Stimulated activated CD4-positive, alpha-beta T cell treated with anti-CD3 and anti-CD28 coated beads, Interleukin-2, amount 100 ng/mL, for 24 hours (primary cell): ENCODE measurements at regions not wholly inside any gene's neighbourhood (a gene's known extent, or its start where the extent isn't known, plus 50 kb on each side); places are given as distances from the start of the nearest gene placed in this dataset.

Experiments used
- DNase-seq, 2 donors: peaks; one replicate each; pipeline ENCODE4 v3.0.0-alpha.2; 2020

DNA sequence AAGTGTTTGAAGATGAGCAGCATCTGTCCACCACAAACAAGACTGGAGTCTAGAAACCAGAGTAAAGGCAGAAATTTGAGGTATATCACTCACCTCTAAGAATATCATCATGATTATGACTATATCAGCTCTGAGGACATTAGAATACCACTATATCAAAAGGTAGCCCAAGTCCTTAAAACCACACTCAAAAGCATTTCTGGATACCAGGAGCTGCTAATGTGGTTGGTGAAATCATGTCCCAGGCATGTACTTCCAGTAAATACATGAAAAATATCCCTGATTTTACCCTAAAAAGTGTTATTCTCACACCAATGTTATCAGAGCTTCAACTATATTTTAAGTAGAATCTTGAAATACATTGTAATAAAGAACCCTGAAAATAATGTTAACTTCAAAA lies 136.3 kb upstream of the SMAD1 start:
- no peak for DNase-seq

DNA sequence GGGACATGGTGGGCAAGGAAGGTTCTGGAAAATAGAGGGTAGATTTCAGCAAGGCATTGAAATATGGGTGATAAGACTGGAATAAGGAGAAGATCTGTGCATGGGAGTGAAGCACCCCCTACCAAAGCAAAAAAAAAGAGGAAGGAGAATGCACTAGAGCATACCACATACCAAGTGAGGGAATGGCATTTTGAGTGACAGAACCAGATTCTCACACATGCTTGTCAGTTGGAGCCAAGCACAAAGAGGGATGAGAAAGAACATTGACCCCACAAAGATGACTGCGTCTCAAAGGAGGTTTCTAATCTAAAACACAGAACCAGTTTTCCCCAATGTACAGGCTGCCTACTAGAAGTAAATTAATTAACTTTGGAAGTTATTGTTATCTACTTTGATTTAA lies 140.3 kb upstream of the SMAD1 start:
- DNase-seq: no peak

DNA sequence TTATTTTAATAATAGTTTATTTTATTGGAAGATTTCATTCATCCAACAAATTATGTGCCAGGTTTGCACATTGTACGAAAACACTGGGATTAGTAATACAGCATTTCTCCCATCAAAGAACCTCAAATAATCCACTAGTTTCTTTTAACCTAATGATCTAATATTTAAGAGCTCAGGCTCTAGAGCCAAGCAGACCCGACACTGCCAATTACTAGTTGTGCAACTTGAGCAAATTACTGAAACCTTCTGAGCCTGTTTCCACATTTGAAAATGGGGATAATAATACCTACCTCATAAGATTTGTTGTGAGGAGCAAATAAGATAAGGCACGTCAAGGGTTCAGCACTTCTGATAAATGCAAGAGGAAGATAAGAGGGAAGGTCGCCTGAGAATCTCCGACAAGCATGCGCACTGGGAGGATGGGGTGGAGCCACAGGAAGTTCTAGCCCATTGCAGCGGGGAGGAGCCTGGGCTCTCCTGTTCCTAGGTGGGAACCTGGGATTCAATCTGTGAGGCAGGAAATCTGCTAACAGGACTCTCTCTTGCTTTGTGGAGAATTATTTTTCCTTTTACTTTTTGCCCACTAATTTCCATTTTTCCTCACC lies 141.5 kb upstream of the SMAD1 start:
- no peak for DNase-seq

DNA sequence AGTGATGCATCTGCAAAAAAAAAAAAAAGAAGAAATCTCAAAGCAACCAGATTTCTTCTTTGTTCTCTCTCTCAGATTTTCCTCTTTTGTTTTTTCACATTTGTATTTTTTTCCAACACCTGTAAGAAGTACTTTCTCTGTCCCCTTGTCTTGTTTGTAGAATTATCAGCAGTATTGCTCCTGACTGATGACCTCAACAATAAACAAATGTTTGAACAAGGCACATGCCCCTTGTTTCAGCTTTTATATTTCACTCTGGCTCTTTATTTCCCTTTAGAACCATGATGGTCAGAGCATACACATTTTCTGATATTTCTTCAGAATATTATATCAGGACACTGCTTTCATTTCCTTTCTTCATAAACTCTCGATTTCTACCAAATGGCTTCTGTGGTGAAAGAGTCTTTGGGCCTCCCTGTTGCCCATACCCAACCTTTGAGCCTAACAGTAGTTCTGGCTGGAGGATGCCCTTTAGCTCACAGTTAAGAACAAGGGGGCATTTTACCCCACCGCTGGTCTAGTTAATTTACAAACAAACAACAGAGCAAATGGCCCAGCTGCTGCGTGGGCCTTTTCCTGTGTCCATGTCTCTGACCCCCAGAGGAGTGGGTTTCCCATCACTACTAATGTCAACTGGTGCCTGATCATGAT lies 142.5 kb upstream of the SMAD1 start:
- DNase-seq: no peak

DNA sequence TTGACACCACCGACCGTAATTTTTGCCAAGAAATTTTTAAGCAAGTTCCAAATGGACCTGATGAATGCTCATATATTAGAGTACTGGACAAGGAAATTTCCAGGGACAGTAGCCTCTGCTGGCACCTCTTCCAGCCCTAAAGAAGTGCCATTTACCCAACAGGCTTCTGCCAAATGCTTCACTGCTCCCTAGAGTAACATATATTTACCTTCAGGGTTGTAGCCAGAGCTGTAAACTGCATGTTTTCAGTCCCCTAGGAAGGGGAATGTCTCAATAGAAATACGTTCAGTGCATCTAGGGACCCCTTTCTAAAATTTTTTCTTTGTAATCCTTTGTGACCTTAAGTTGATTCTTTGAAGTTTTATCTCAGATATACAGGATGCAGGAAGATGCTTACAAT lies 143.1 kb upstream of the SMAD1 start:
- DNase-seq: no peak

DNA sequence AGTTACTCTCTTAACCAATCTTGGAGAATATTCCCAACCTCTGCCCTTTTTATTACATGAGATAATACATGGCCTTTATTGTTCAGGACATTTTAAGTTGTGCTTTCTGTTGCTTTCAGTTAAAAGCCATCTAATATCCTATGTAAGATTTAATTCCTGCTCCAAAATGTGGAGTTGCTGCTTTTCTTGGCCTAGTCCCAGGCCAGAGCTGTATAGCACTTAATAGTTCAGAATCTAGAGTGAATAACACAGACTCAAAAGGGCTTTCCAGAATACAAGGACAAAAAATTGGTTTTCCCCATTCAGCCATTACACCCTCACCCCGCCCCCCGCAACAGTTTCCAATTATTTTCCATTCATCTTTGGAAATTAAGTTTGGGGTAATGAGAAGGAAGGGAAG lies 144.3 kb upstream of the SMAD1 start:
- DNase-seq: no peak

DNA sequence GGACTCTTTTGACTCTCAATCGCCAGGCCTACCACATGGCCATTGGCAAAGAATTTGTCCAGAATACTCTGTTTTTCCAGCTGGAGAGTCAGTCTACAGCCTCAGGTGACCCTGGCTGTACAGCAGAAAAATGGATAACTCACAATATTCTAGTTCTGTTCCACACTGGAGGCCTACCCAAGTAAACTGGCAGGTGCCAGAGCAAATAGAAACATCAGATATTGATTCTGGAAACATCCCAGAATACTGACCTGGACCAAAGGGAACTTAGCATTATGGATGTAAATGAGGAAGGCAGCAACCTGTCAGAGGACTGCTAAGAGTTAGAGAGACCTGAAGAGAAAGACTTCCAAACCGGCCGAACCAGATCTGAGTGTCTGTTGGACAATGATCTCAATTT lies 147.9 kb upstream of the SMAD1 start:
- DNase-seq: no peak

DNA sequence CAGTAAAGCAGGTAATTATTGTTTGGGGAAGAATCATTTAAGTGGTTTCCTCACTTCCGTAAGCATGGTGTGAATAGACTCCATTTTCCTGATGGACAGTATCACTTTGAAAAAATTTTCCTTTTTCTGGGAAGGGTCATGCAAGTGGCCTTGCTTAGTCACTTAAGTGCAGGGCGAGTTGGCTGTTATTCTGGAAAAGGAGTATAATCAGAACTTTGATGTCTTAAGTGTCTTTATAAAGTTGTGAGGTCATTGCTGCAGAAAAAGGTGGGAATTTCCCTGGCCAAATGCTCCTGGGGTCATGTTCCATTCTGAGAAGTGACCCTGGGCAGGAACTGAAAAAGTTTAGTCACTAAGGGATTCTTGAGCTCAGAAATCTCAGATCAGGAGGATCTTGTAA lies 146.1 kb upstream of the OTUD4 start:
- no peak for DNase-seq

DNA sequence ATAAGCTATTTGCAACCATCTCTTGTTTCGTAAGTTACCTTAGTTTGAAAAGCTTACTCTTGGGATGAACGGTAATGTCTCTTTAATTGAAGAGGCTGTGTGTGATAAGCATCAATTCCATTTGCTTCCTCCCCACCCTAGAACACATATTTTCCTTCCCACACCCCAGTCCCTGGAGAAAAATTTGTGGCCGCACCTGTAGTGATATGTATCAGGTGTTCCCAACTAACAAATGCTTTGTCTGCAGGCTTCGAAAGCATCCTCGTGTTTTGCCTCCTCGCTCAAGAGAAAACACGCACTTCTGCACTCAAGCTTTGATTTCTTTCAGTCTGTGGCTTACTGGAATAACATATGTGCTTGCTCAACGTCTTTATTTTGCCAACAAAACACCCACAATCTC lies 143.8 kb upstream of the OTUD4 start:
- DNase-seq: no peak

DNA sequence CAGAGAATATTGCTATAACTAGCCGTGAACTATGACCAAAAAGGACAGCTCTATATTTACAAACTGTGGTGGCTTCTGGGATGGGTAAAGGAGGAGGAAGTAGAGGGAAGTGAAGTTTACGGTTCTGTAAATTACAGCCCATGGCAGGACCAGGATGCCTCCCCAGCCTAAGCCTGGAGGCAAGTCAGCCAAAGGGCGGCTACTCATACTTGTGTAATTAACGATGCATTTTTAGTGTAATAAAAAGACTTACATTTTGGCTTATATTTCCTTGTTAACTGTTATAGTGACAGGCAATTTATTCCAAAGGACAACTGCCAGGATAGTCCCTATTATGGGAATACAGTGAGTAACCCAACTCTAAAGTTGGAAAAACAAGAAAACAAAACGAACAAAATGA lies 139.9 kb upstream of the OTUD4 start:
- DNase-seq: no peak

DNA sequence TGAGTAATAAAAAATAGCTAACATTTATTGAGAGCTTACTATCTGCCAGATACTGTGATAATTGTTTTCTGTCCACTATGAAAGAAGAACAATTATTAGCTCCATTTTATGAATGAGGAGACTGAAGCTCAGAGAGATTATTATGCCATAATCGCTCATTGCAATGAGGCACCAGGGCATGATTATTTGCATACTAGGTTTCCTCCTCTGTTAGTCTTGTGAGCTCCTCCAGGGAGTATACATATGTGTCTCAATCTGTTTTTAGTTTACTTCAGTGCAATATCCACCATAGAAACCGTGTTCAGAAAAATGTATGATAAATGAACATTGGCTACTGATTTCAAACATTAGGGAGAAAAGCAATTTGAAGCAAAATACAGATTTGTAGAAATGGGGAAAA lies 139.4 kb upstream of the OTUD4 start:
- DNase-seq: no peak

DNA sequence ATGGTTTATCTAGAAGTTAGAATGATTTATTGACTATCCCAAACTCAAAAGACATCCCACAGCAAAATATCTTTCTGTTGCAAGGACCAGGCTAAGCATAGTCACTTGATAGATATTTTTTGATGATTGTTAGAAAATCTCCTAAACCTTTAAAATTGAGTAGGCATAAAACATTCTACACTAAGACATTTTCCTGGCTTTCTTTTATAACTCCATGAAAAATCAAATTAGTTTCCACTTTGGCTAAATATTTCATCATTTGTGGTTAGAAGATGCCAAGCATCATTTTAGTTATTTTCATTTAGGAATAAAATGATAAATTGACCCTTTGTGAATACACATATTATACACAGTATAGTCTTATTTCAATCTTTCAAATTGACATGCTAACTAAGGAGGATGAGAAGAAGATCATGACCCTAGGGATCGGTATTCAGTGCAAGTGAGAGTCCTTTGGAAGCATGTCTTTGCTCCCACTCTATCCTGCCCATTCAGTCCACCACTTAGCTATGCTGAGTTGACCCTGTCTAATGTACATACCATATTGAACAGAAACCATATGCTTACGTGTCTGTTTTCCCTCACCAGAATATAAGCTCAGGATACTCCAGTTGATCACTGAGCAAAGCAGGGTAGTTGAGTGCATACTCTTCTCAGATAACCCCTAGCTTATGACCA lies 136.6 kb upstream of the OTUD4 start:
- no peak for DNase-seq

DNA sequence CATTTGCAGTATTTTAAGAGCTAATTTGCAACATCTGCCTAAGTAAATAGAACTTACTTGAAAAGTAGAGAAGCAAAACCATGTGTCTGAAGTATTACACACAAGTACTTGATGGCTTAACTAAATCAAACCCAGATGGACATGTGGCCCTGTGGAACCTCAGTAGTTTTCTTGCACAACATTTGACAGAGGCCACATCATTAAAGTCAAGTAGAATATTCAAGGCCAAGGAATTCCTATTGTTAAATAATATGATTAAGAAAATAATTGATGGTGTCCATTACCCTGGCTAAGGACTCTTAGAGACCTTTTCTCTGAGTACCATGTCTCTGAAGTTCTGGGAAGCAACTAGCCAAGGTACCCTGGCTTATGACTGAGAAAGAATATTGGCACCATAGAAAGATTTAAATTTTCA lies 135.4 kb upstream of the OTUD4 start:
- DNase-seq: no peak

DNA sequence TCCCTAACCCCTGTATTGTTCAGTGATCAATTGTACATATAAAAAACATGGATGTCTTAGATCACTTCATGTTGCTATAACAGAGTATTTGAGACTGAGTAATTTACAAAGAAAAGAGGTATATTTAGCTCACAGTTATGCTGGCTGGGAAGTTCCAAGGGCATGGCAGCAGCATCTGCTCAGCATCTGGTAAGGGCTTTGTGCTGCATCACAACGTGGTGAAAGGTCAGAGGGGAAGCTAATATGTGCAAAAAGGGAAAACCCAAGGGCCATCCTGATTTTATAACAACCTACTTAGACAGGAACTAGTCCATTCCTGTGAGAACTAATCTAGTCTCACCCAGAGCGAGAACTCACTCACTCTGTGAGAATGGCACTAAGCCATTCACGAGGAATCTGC lies 128.2 kb upstream of the OTUD4 start:
- DNase-seq: no peak

DNA sequence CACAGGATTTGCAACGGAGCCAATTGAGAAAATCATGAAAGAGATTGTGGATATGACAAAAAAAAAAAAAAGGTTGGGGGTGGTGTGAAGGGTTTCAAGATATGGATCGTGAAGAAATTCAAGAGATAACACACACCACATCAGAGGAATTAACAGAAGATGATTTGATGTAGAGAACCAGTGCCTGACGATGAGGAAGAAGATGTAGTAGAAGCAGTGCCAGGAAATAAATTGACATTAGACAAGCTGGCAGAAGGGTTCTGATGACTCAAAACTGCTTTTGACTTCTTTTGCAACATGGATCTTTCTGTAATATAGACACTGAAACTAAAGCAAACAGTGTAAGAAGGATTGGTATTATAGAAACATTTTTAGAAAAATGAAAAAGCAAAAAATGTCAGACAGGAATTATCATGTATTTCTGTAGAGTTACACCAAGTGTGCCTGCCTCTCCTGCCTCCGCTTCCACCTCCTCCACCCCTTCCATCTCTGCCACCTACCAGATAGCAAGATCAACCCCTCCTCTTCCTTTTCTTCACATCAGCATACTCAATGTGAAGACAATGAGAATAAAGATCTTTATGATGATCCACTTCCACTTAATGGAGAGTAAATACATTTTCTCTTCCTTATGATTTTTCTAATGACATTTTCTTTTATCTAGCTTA lies 127.5 kb upstream of the OTUD4 start:
- no peak for DNase-seq

DNA sequence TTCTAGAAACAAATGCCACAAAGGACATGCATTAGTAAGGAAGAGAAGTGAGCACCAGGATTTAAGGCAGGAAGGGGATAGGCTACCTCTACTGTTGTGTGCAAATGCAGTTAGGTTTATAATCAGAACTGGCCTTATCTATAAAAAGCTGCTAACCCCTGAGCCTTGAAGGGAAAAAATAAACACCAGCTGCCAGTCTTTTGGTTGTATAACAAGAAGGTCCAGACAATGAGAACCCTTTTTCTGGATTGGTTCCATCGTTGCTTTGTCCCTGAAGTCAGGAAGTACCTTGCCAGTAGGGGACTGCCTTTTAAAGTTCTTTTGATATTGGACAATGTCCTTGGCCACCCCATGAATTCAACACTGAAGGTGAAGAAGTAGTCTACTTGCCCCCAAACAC lies 126.7 kb upstream of the OTUD4 start:
- no peak for DNase-seq

DNA sequence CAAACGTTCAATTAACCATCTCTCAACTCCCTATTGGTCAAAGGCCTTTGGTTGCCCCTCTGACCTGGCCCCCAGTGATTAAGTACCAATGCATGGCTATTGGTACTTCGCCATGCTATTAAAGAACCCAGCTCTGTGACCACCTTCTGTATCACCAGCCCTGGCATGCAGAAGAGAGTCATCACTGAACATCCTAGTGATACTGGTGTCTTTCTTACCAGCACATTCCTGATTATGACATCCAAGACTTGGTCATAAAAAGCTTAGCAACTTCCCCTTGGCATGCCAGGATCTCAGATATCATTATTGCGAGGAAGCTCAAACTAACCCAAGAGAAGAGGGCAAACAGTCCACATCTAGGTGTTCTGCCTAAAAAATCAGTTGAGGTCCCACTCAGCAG lies 122.3 kb upstream of the OTUD4 start:
- no peak for DNase-seq

DNA sequence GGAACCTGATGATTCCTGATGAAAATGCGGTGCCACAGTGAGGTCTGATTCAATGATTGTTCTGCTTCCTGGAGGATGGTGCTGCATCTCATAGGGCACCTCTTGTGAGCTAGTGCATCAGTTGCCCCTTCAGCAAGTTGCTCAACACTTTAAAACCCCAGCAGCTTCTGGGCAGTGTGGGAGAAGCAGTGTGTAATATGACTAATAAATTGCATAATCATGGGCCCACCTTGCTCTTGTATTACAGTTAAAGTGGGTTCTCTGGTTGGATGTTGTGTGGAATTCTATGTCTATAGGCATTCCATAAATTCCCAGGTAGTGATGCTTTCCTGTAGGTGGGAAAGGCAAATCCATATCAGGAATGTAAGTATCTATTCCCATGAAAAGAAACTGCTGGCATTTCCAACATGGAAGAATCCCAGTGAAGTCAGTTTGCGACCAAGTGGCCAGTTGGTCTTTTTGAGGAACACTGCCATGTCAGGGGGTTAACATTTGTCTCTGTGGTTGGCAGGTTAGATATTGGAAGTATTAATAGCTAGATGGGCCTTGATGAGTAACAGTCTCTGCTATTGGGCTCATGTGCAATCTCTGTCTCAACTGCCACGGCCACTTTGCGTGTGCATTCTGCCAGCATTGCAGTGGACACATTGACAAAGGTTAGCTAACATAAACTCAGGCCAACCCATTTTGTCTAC lies 121.1 kb upstream of the OTUD4 start:
- no peak for DNase-seq

DNA sequence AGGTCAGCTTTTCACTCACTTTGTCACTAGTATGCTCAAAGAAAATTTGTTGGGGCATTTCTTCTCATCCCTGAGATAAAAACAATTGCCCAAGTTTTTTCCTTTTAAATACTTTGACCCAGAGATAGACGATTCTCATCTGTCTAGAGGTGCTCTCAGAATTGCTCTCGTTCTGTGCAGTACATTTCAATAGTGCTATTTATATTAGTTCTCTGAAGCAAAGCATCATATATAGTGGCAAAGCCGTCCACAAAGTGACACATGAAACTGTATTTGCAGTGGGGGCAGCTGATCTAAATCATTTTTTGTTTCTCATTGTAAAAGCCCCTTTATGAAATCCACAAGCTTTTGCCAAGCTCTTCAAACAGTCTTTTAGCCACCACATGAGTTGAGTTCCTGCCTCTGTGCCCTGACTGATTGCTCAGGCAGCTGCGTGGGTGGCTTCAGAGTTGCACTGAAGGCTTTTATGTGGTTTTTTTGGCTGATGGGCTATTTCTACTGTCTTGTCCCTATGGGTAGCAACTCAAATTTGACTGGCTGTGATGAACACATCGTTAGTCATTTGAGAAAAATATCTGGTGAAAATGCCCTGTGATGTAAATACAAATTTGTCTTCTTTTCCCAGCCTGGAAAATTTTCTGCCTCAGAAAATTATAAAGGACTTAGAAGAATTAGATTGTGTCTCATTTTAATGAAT lies 119.1 kb upstream of the OTUD4 start:
- DNase-seq: peak; percentile 78 to 81

DNA sequence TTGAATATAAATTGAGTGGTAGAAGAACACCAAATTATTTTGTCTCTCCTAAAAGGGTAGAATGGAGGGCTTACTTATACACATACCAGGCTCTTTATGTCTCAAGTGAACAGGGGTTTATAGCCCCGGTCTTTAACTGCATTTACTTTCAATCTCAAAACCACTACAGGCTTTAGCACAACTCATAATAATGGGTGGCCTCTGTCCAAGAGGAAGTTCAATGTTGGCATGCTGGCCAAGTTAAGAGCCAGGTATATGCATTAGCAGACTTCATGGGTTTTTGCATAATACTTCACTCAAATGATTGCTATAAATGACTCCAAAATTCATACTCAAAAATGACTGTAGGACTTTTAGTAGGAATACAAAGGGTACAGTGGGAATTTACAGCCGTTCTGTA lies 118.5 kb upstream of the OTUD4 start:
- DNase-seq: no peak

DNA sequence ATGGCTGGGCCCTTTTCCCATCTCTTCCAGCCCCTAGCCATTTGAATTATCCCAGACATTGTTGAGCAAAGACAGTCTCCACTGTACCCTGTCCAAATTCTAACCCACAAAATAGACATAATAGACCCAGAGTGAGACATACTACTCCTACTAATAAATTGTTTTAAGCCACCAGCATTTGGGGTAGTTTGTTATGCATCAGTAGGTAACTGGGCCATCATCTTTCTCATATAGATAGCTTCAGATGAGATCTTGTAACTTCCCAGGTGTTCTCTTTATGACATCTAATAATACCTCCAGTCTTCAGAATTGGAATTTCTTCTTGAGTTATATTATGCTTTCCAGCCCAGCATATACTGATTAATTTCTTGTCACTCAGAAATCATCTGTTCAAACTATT lies 117.2 kb upstream of the OTUD4 start:
- no peak for DNase-seq

DNA sequence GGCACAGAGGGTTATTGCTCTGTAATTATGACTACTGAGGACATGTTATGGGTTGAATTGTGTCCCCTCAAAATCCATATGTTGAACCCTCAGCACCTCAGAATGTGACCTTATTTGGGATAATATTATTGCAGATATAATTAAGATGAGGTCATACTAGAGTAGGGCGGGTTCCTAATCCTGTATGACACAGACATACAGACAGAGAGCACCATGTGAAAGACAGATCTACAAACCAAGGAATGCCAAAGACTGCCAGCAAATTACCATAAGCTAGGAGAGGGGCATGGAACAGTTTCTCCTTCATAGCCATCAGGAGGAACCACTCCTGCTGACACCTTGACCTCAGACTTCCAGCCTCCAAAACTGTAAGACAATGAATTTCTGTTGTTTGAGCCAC lies 115.2 kb upstream of the OTUD4 start:
- no peak for DNase-seq

DNA sequence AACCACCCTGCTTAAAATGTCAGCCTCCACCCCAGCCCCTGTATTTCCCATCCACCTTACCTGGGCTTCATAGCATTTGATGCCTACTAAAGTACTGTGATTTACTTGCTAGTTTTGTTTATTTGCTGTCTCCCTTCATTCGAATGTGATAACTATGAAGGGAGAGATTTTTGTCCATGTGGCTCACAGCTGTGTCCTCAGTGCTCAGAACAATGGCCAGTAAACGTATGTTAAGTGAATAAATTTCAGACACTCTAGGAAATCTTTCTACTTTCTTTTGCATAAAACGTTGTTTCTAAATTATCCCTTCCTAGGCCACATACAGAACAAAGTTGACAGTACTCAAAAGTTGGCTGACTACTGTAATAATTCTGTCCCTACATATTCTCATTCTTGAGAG lies 114.7 kb upstream of the OTUD4 start:
- DNase-seq: no peak
